ENCODE measurements at regions not wholly inside any gene's neighbourhood (a gene's known extent, or its start where the extent isn't known, plus 50 kb on each side); places are given as distances from the start of the nearest gene placed in this dataset.

- WGBS (ENCODE audit: extremely low coverage, insufficient coverage, low lambda C conversion rate), result no CpG with 5 or more reads among the region's 2 CpGs
- no peak overlapping the region for H2BK15ac ChIP-seq (replicated peaks; ENCODE audit: low read depth)
- H2BK5ac ChIP-seq (ENCODE audit: low read length), result no peak overlapping the region
- H3K9ac ChIP-seq (ENCODE audit: low read length), result no peak overlapping the region
- no peak for DNase-seq
- H3K4me1 ChIP-seq (ENCODE audit: control insufficient read depth, low read depth, low read length), result no peaks in the 10 kb centered on the region
- H3K79me2 ChIP-seq (ENCODE audit: control insufficient read depth, insufficient read depth, low read length), result no peaks in the 10 kb centered on the region
- no peak overlapping the region for H3K4ac ChIP-seq (ENCODE audit: low read depth, low read length)
- H3K4me2 ChIP-seq (ENCODE audit: low read length), result no peak overlapping the region
- H4K5ac ChIP-seq (ENCODE audit: low read length), result no peak overlapping the region
- H2BK120ac ChIP-seq (ENCODE audit: low read depth, low read length), result no peak overlapping the region
- no peak overlapping the region for H2AK5ac ChIP-seq (ENCODE audit: low read length)
- no peak overlapping the region for H3K4me3 ChIP-seq (ENCODE audit: low read length)
- H3K36me3 ChIP-seq (ENCODE audit: control insufficient read depth, insufficient read depth, low read length), result no peaks in the 10 kb centered on the region
- no peak overlapping the region for H4K8ac ChIP-seq (ENCODE audit: low read depth, low read length)
- no peak overlapping the region for H3K18ac ChIP-seq (ENCODE audit: low read length)
- H3K79me1 ChIP-seq (ENCODE audit: low read length), result no peaks in the 10 kb centered on the region
- no peak overlapping the region for H3K56ac ChIP-seq (ENCODE audit: low read length)
- H3K27ac ChIP-seq (ENCODE audit: low read depth, low read length), result no peak overlapping the region
- H3K27me3 ChIP-seq (ENCODE audit: insufficient read depth, low read length, poor library complexity), result no peaks in the 10 kb centered on the region
- no peak overlapping the region for H3K23ac ChIP-seq (ENCODE audit: low read length)
Observed at GRCh38 chr5:38168029-38168428, 90.3 kb upstream of the EGFLAM start.

GRCh38 chr5:38167562-38167996 lies 90.8 kb upstream of the EGFLAM start:
- no peaks in the 10 kb centered on the region for H3K27me3 ChIP-seq (ENCODE audit: insufficient read depth, low read length, poor library complexity)
- H2BK15ac ChIP-seq (replicated peaks; ENCODE audit: low read depth), result no peak overlapping the region
- no peak overlapping the region for H3K4me2 ChIP-seq (ENCODE audit: low read length)
- H4K5ac ChIP-seq (ENCODE audit: low read length), result no peak overlapping the region
- H3K36me3 ChIP-seq (ENCODE audit: control insufficient read depth, insufficient read depth, low read length), result no peaks in the 10 kb centered on the region
- no peak overlapping the region for H3K27ac ChIP-seq (ENCODE audit: low read depth, low read length)
- no peaks in the 10 kb centered on the region for H3K4me1 ChIP-seq (ENCODE audit: control insufficient read depth, low read depth, low read length)
- H3K4me3 ChIP-seq (ENCODE audit: low read length), result no peak overlapping the region
- WGBS (ENCODE audit: extremely low coverage, insufficient coverage, low lambda C conversion rate), result no CpG with 5 or more reads among the region's 12 CpGs
- peak; percentile 54 for DNase-seq
- H3K56ac ChIP-seq (ENCODE audit: low read length), result no peak overlapping the region
- H2BK120ac ChIP-seq (ENCODE audit: low read depth, low read length), result no peak overlapping the region
- no peak overlapping the region for H2BK5ac ChIP-seq (ENCODE audit: low read length)
- no peak overlapping the region for H4K8ac ChIP-seq (ENCODE audit: low read depth, low read length)
- no peaks in the 10 kb centered on the region for H3K79me1 ChIP-seq (ENCODE audit: low read length)
- H3K9ac ChIP-seq (ENCODE audit: low read length), result no peak overlapping the region
- no peak overlapping the region for H2AK5ac ChIP-seq (ENCODE audit: low read length)
- no peaks in the 10 kb centered on the region for H3K79me2 ChIP-seq (ENCODE audit: control insufficient read depth, insufficient read depth, low read length)
- H3K18ac ChIP-seq (ENCODE audit: low read length), result no peak overlapping the region
- H3K4ac ChIP-seq (ENCODE audit: low read depth, low read length), result no peak overlapping the region
- H3K23ac ChIP-seq (ENCODE audit: low read length), result no peak overlapping the region

- Histone ChIP-seq H3K23ac (ENCODE audit: low read length) (no peak overlapping the region), H3K4me3 (ENCODE audit: low read length) (no peak overlapping the region), H3K79me2 (ENCODE audit: control insufficient read depth, insufficient read depth, low read length) (no peaks in the 10 kb centered on the region), H2BK5ac (ENCODE audit: low read length) (no peak overlapping the region), H2BK15ac (replicated peaks; ENCODE audit: low read depth) (no peak overlapping the region), H3K18ac (ENCODE audit: low read length) (no peak overlapping the region), H4K8ac (ENCODE audit: low read depth, low read length) (no peak overlapping the region), H3K4me1 (ENCODE audit: control insufficient read depth, low read depth, low read length) (no peaks in the 10 kb centered on the region), H3K79me1 (ENCODE audit: low read length) (no peaks in the 10 kb centered on the region), H3K27ac (ENCODE audit: low read depth, low read length) (no peak overlapping the region), H3K4ac (ENCODE audit: low read depth, low read length) (no peak overlapping the region), H3K27me3 (ENCODE audit: insufficient read depth, low read length, poor library complexity) (no peaks in the 10 kb centered on the region), H2BK120ac (ENCODE audit: low read depth, low read length) (no peak overlapping the region), H3K36me3 (ENCODE audit: control insufficient read depth, insufficient read depth, low read length) (no peaks in the 10 kb centered on the region), H3K4me2 (ENCODE audit: low read length) (no peak overlapping the region), H3K56ac (ENCODE audit: low read length) (no peak overlapping the region), H2AK5ac (ENCODE audit: low read length) (no peak overlapping the region), H4K5ac (ENCODE audit: low read length) (no peak overlapping the region), H3K9ac (ENCODE audit: low read length) (no peak overlapping the region)
- no peak for DNase-seq
- no CpG with 5 or more reads among the region's 11 CpGs for WGBS (ENCODE audit: extremely low coverage, insufficient coverage, low lambda C conversion rate)
Observed at GRCh38 chr5:38166832-38167231, 91.5 kb upstream of the EGFLAM start.

DNA sequence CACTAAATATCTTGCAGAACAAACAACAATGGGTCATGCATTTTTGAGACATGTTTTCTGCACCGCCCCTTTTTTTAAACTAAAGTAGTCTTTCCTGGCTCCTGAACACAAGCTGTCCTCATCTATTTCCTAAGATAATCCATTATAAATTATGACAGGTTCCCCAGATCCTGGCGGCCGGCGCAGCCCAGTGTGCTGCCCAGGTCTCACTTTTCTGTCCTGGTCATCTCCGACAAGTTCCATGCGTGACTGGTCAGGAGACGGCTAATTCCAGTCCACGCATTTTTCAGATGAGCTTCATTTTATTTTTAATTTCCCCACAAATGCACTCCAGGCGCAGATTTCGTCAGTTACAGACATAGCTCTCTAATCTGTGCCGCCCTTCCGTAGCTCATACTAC lies 92.9 kb upstream of the EGFLAM start:
- no peak overlapping the region for H3K9ac ChIP-seq (ENCODE audit: low read length)
- H2AK5ac ChIP-seq (ENCODE audit: low read length), result no peak overlapping the region
- no peak overlapping the region for H4K5ac ChIP-seq (ENCODE audit: low read length)
- no peaks in the 10 kb centered on the region for H3K4me1 ChIP-seq (ENCODE audit: control insufficient read depth, low read depth, low read length)
- H3K4me3 ChIP-seq (ENCODE audit: low read length), result no peak overlapping the region
- H2BK120ac ChIP-seq (ENCODE audit: low read depth, low read length), result no peak overlapping the region
- H3K18ac ChIP-seq (ENCODE audit: low read length), result no peak overlapping the region
- no peaks in the 10 kb centered on the region for H3K27me3 ChIP-seq (ENCODE audit: insufficient read depth, low read length, poor library complexity)
- no peak overlapping the region for H2BK15ac ChIP-seq (replicated peaks; ENCODE audit: low read depth)
- no peaks in the 10 kb centered on the region for H3K36me3 ChIP-seq (ENCODE audit: control insufficient read depth, insufficient read depth, low read length)
- no peak for DNase-seq
- no peaks in the 10 kb centered on the region for H3K79me1 ChIP-seq (ENCODE audit: low read length)
- H3K56ac ChIP-seq (ENCODE audit: low read length), result no peak overlapping the region
- no peak overlapping the region for H3K4ac ChIP-seq (ENCODE audit: low read depth, low read length)
- no CpG with 5 or more reads among the region's 12 CpGs for WGBS (ENCODE audit: extremely low coverage, insufficient coverage, low lambda C conversion rate)
- no peak overlapping the region for H2BK5ac ChIP-seq (ENCODE audit: low read length)
- no peak overlapping the region for H3K23ac ChIP-seq (ENCODE audit: low read length)
- H3K4me2 ChIP-seq (ENCODE audit: low read length), result no peak overlapping the region
- no peak overlapping the region for H3K27ac ChIP-seq (ENCODE audit: low read depth, low read length)
- H4K8ac ChIP-seq (ENCODE audit: low read depth, low read length), result no peak overlapping the region
- no peaks in the 10 kb centered on the region for H3K79me2 ChIP-seq (ENCODE audit: control insufficient read depth, insufficient read depth, low read length)

- no peaks in the 10 kb centered on the region for H3K4me1 ChIP-seq (ENCODE audit: control insufficient read depth, low read depth, low read length)
- no peak overlapping the region for H3K23ac ChIP-seq (ENCODE audit: low read length)
- no peak for DNase-seq
- H4K5ac ChIP-seq (ENCODE audit: low read length), result no peak overlapping the region
- no peak overlapping the region for H2AK5ac ChIP-seq (ENCODE audit: low read length)
- no peak overlapping the region for H2BK15ac ChIP-seq (replicated peaks; ENCODE audit: low read depth)
- no peak overlapping the region for H3K56ac ChIP-seq (ENCODE audit: low read length)
- no peak overlapping the region for H3K27ac ChIP-seq (ENCODE audit: low read depth, low read length)
- no CpG with 5 or more reads among the region's 4 CpGs for WGBS (ENCODE audit: extremely low coverage, insufficient coverage, low lambda C conversion rate)
- no peak overlapping the region for H3K4ac ChIP-seq (ENCODE audit: low read depth, low read length)
- H3K36me3 ChIP-seq (ENCODE audit: control insufficient read depth, insufficient read depth, low read length), result no peaks in the 10 kb centered on the region
- H3K79me1 ChIP-seq (ENCODE audit: low read length), result no peaks in the 10 kb centered on the region
- no peaks in the 10 kb centered on the region for H3K27me3 ChIP-seq (ENCODE audit: insufficient read depth, low read length, poor library complexity)
- no peak overlapping the region for H3K4me2 ChIP-seq (ENCODE audit: low read length)
- H3K9ac ChIP-seq (ENCODE audit: low read length), result no peak overlapping the region
- H3K4me3 ChIP-seq (ENCODE audit: low read length), result no peak overlapping the region
- H4K8ac ChIP-seq (ENCODE audit: low read depth, low read length), result no peak overlapping the region
- H3K18ac ChIP-seq (ENCODE audit: low read length), result no peak overlapping the region
- H3K79me2 ChIP-seq (ENCODE audit: control insufficient read depth, insufficient read depth, low read length), result no peaks in the 10 kb centered on the region
- no peak overlapping the region for H2BK5ac ChIP-seq (ENCODE audit: low read length)
- H2BK120ac ChIP-seq (ENCODE audit: low read depth, low read length), result no peak overlapping the region
Observed at GRCh38 chr5:38164776-38165399, 93.5 kb upstream of the EGFLAM start.

- Histone ChIP-seq H3K23ac (ENCODE audit: low read length) (no peak overlapping the region), H3K18ac (ENCODE audit: low read length) (no peak overlapping the region), H2BK5ac (ENCODE audit: low read length) (no peak overlapping the region), H4K8ac (ENCODE audit: low read depth, low read length) (no peak overlapping the region), H2BK15ac (replicated peaks; ENCODE audit: low read depth) (no peak overlapping the region), H3K4me1 (ENCODE audit: control insufficient read depth, low read depth, low read length) (no peaks in the 10 kb centered on the region), H3K79me2 (ENCODE audit: control insufficient read depth, insufficient read depth, low read length) (no peaks in the 10 kb centered on the region), H4K5ac (ENCODE audit: low read length) (no peak overlapping the region), H3K79me1 (ENCODE audit: low read length) (no peaks in the 10 kb centered on the region), H3K27me3 (ENCODE audit: insufficient read depth, low read length, poor library complexity) (no peaks in the 10 kb centered on the region), H2AK5ac (ENCODE audit: low read length) (no peak overlapping the region), H2BK120ac (ENCODE audit: low read depth, low read length) (no peak overlapping the region), H3K56ac (ENCODE audit: low read length) (no peak overlapping the region), H3K4me3 (ENCODE audit: low read length) (no peak overlapping the region), H3K4me2 (ENCODE audit: low read length) (no peak overlapping the region), H3K27ac (ENCODE audit: low read depth, low read length) (no peak overlapping the region), H3K36me3 (ENCODE audit: control insufficient read depth, insufficient read depth, low read length) (no peaks in the 10 kb centered on the region), H3K9ac (ENCODE audit: low read length) (no peak overlapping the region), H3K4ac (ENCODE audit: low read depth, low read length) (no peak overlapping the region)
- no peak for DNase-seq
- no CpG with 5 or more reads among the region's 4 CpGs for WGBS (ENCODE audit: extremely low coverage, insufficient coverage, low lambda C conversion rate)
Observed at GRCh38 chr5:38163636-38164237, 94.6 kb upstream of the EGFLAM start.

Data from mesendoderm (in vitro differentiated cells).